ENCODE measurements at regions not wholly inside any gene's neighbourhood (a gene's known extent, or its start where the extent isn't known, plus 50 kb on each side); places are given as distances from the start of the nearest gene placed in this dataset.

- H3K79me2 ChIP-seq (ENCODE audit: insufficient read depth, low read length) = no peaks in the 10 kb centered on the region
- no peak overlapping the region for H3K4me2 ChIP-seq (ENCODE audit: low read depth, low read length)
- H3K9me3 ChIP-seq (ENCODE audit: low read length) = no peaks in the 10 kb centered on the region
- no peak overlapping the region for H3K9ac ChIP-seq (ENCODE audit: insufficient read depth, low read depth, low read length)
- no peak for ATAC-seq
- 71% methylated on average over 4 of the region's 4 CpGs for WGBS (ENCODE audit: low lambda C conversion rate)
- no peak for FAIRE-seq
- BruUV-seq (replicated peaks) = no TSS peak
- POLR2A ChIA-PET = no interaction called here
- TF ChIP-seq TCF7 (IDR thresholded peaks at IDR 0.05; ENCODE audit: low read depth) (no peak), ZNF124 (CRISPR knock-in tag; IDR thresholded peaks at IDR 0.05) (no peak), GATAD1 (CRISPR knock-in tag; IDR thresholded peaks at IDR 0.05) (no peak), MAX (IDR thresholded peaks at IDR 0.05) (no peak), EHMT2 (IDR thresholded peaks at IDR 0.05; ENCODE audit: borderline replicate concordance, low read depth, low read length) (no peak), NFATC3 (CRISPR knock-in tag; IDR thresholded peaks at IDR 0.05) (no peak), ZNF17 (CRISPR knock-in tag; IDR thresholded peaks at IDR 0.05) (no peak), ZNF354B (CRISPR knock-in tag; IDR thresholded peaks at IDR 0.05) (no peak), FOXK1 (CRISPR knock-in tag; IDR thresholded peaks at IDR 0.05; ENCODE audit: borderline replicate concordance, low read depth) (no peak), ZNF788 (CRISPR knock-in tag; IDR thresholded peaks at IDR 0.05; ENCODE audit: borderline replicate concordance) (no peak), ZNF431 (CRISPR knock-in tag; IDR thresholded peaks at IDR 0.05; ENCODE audit: borderline replicate concordance, low read depth) (no peak), ZNF841 (CRISPR knock-in tag; IDR thresholded peaks at IDR 0.05; ENCODE audit: borderline replicate concordance) (no peak), FLYWCH1 (CRISPR knock-in tag; IDR thresholded peaks at IDR 0.05) (no peak), PHF8 (CRISPR knock-in tag; IDR thresholded peaks at IDR 0.05) (no peak)
- TF ChIP-seq, protein P1, sequence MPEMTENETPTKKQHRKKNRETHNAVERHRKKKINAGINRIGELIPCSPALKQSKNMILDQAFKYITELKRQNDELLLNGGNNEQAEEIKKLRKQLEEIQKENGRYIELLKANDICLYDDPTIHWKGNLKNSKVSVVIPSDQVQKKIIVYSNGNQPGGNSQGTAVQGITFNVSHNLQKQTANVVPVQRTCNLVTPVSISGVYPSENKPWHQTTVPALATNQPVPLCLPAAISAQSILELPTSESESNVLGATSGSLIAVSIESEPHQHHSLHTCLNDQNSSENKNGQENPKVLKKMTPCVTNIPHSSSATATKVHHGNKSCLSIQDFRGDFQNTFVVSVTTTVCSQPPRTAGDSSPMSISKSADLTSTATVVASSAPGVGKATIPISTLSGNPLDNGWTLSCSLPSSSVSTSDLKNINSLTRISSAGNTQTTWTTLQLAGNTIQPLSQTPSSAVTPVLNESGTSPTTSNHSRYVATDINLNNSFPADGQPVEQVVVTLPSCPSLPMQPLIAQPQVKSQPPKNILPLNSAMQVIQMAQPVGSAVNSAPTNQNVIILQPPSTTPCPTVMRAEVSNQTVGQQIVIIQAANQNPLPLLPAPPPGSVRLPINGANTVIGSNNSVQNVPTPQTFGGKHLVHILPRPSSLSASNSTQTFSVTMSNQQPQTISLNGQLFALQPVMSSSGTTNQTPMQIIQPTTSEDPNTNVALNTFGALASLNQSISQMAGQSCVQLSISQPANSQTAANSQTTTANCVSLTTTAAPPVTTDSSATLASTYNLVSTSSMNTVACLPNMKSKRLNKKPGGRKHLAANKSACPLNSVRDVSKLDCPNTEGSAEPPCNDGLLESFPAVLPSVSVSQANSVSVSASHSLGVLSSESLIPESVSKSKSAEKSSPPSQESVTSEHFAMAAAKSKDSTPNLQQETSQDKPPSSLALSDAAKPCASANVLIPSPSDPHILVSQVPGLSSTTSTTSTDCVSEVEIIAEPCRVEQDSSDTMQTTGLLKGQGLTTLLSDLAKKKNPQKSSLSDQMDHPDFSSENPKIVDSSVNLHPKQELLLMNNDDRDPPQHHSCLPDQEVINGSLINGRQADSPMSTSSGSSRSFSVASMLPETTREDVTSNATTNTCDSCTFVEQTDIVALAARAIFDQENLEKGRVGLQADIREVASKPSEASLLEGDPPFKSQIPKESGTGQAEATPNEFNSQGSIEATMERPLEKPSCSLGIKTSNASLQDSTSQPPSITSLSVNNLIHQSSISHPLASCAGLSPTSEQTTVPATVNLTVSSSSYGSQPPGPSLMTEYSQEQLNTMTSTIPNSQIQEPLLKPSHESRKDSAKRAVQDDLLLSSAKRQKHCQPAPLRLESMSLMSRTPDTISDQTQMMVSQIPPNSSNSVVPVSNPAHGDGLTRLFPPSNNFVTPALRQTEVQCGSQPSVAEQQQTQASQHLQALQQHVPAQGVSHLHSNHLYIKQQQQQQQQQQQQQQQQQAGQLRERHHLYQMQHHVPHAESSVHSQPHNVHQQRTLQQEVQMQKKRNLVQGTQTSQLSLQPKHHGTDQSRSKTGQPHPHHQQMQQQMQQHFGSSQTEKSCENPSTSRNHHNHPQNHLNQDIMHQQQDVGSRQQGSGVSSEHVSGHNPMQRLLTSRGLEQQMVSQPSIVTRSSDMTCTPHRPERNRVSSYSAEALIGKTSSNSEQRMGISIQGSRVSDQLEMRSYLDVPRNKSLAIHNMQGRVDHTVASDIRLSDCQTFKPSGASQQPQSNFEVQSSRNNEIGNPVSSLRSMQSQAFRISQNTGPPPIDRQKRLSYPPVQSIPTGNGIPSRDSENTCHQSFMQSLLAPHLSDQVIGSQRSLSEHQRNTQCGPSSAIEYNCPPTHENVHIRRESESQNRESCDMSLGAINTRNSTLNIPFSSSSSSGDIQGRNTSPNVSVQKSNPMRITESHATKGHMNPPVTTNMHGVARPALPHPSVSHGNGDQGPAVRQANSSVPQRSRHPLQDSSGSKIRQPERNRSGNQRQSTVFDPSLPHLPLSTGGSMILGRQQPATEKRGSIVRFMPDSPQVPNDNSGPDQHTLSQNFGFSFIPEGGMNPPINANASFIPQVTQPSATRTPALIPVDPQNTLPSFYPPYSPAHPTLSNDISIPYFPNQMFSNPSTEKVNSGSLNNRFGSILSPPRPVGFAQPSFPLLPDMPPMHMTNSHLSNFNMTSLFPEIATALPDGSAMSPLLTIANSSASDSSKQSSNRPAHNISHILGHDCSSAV (CRISPR knock-in tag; IDR thresholded peaks at IDR 0.05; ENCODE audit: borderline replicate concordance) = no peak
- in situ Hi-C loops (cut with HindIII; ENCODE audit: extremely low pct_ligation_motif_present, low pct_unique_long_range_greater_than_20kb) (no loop called here), intact Hi-C loops (cut with micrococcal nuclease; ENCODE audit: unreplicated experiment) (no loop called here)
- no peak overlapping the region for H2AFZ ChIP-seq (ENCODE audit: low read length)
- no peak overlapping the region for H3K27ac ChIP-seq (ENCODE audit: extremely low read length, insufficient read depth, low read length)
- DNase-seq (ENCODE audit: low spot score) = no peak
- H3K27me3 ChIP-seq (ENCODE audit: control insufficient read depth in 1 of 2, insufficient read depth in 2 of 2, low read length in 2 of 2) = peaks cover 4 to 16% of the 10 kb centered on the region in 2 experiments; a peak in 1 of 5 replicates
- no peaks in the 10 kb centered on the region for H3K36me3 ChIP-seq (replicated peaks in 1 of 2; ENCODE audit: control insufficient read depth in 1 of 2, insufficient read depth in 2 of 2, low read length in 2 of 2)
- no peak overlapping the region for H3K4me3 ChIP-seq (replicated peaks in 1 of 3; ENCODE audit: insufficient read depth in 1 of 3, low read depth in 2 of 3, low read length in 3 of 3)
- no peaks in the 10 kb centered on the region for H4K20me1 ChIP-seq (ENCODE audit: insufficient read depth, low read length)
- no peaks in the 10 kb centered on the region for H3K4me1 ChIP-seq (ENCODE audit: insufficient read depth, low read length)
- CTCF ChIA-PET (ENCODE audit: low intra/inter-chr PET ratio, low total read pairs) = no interaction called here
Observed at GRCh38 chr2:38454081-38454480, 77.0 kb upstream of the ATL2 start.
